ENCODE measurements at regions not wholly inside any gene's neighbourhood (a gene's known extent, or its start where the extent isn't known, plus 50 kb on each side); places are given as distances from the start of the nearest gene placed in this dataset.
"Not testable (repeated sequence)": the region's sequence is repeated elsewhere in the genome, so short reads cannot be mapped to it uniquely, and the experiment has no call there.

- DNase-seq, result no peak
Observed at GRCh38 chr3:84679211-84679610, 279.6 kb upstream of the CADM2 start.

- DNase-seq, result no peak
Observed at GRCh38 chr3:84680700-84681099, 278.1 kb upstream of the CADM2 start.

- no peak for DNase-seq
Observed at GRCh38 chr3:84683493-84683892, 275.3 kb upstream of the CADM2 start.

GRCh38 chr3:84685467-84685866, 273.3 kb upstream of the CADM2 start:
- no peak for DNase-seq

GRCh38 chr3:84692261-84692660, 266.5 kb upstream of the CADM2 start:
- DNase-seq, result no peak

GRCh38 chr3:84710288-84710687, 248.5 kb upstream of the CADM2 start:
- DNase-seq, result not testable (repeated sequence)

GRCh38 chr3:84717894-84718293, 240.9 kb upstream of the CADM2 start:
- DNase-seq, result no peak

- DNase-seq, result no peak
Observed at GRCh38 chr3:84724877-84725276, 233.9 kb upstream of the CADM2 start.

GRCh38 chr3:84727616-84728015, 231.2 kb upstream of the CADM2 start:
- no peak for DNase-seq

GRCh38 chr3:84734731-84735130, 224.1 kb upstream of the CADM2 start:
- DNase-seq, result not testable (repeated sequence)

GRCh38 chr3:84738086-84738485, 220.7 kb upstream of the CADM2 start:
- DNase-seq, result no peak

- no peak for DNase-seq
Observed at GRCh38 chr3:84742915-84743425, 215.8 kb upstream of the CADM2 start.

- DNase-seq, result no peak
Observed at GRCh38 chr3:84744130-84744529, 214.7 kb upstream of the CADM2 start.

- DNase-seq, result no peak
Observed at GRCh38 chr3:84755860-84756259, 202.9 kb upstream of the CADM2 start.

GRCh38 chr3:84759361-84759760, 199.4 kb upstream of the CADM2 start:
- DNase-seq, result no peak

- DNase-seq, result no peak
Observed at GRCh38 chr3:84772841-84773240, 185.9 kb upstream of the CADM2 start.

GRCh38 chr3:84783281-84783680, 175.5 kb upstream of the CADM2 start:
- DNase-seq, result no peak

- DNase-seq, result no peak
Observed at GRCh38 chr3:84789961-84790360, 168.8 kb upstream of the CADM2 start.

GRCh38 chr3:84806958-84807357, 151.8 kb upstream of the CADM2 start:
- no peak for DNase-seq

GRCh38 chr3:84820126-84820525, 138.7 kb upstream of the CADM2 start:
- no peak for DNase-seq

- no peak for DNase-seq
Observed at GRCh38 chr3:84820906-84821305, 137.9 kb upstream of the CADM2 start.

- DNase-seq, result no peak
Observed at GRCh38 chr3:84825817-84826216, 133.0 kb upstream of the CADM2 start.

GRCh38 chr3:84830476-84830875, 128.3 kb upstream of the CADM2 start:
- no peak for DNase-seq

- no peak for DNase-seq
Observed at GRCh38 chr3:84835366-84835765, 123.4 kb upstream of the CADM2 start.

- DNase-seq, result peak; percentile 11 to 18
Observed at GRCh38 chr3:84836961-84837360, 121.8 kb upstream of the CADM2 start.

Data from right lung (tissue), 2 donors.